ENCODE measurements at regions not wholly inside any gene's neighbourhood (a gene's known extent, or its start where the extent isn't known, plus 50 kb on each side); places are given as distances from the start of the nearest gene placed in this dataset.

DNA sequence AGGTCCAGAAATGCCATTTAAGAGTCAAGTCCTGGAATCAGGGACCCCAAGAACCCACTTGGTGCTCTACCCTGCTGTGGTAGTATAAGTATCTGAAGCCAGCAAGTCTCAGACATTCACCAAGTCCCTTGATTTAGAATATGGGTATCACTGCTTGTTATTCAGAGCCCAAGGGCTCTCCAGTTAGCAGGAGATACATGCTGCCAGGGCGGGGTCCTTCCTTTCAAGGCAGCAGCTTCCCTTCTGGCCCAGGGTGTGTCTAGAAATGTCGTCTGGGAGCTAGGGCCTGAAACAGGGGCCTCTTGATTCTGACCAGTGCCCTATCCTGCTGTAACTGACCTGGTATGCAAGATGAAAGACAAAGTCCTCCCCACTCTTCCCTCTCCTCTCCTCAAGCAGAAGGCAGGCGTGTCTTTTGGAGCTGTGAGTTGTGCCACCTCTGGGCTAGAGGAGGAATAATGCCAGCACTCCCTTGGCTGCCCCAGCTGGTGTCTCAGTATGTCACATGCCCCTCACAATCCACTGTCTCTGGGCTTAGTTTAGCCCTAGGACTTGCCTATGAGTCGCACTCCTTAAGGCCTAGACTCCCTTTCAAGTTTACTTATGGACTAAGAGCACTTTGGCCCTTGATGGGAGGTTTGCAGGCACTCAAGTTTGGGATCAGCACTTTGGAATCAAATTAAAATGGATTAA, 200.2 kb downstream of the MRPL39 start:
- H3K9me3 ChIP-seq (ENCODE audit: control insufficient read depth, insufficient read depth, low read depth, low read length) = no peaks in the 10 kb centered on the region
- no peaks in the 10 kb centered on the region for H3K36me3 ChIP-seq (ENCODE audit: control insufficient read depth in 2 of 2, insufficient read depth in 1 of 2, low read length in 2 of 2)
- no peaks in the 10 kb centered on the region for H3K4me1 ChIP-seq (ENCODE audit: control insufficient read depth, insufficient read depth, low read length)
- TF ChIP-seq ZNF549 (tag by site-specific recombination; IDR thresholded peaks at IDR 0.05) = no peak
- CTCF ChIA-PET = no interaction called here
- no peak overlapping the region for H3K27ac ChIP-seq (ENCODE audit: extremely low read depth, low read depth, low read length)
- POLR2A ChIA-PET = no interaction called here
- no peak overlapping the region for H3K4me3 ChIP-seq (ENCODE audit: low read depth, low read length)

DNA sequence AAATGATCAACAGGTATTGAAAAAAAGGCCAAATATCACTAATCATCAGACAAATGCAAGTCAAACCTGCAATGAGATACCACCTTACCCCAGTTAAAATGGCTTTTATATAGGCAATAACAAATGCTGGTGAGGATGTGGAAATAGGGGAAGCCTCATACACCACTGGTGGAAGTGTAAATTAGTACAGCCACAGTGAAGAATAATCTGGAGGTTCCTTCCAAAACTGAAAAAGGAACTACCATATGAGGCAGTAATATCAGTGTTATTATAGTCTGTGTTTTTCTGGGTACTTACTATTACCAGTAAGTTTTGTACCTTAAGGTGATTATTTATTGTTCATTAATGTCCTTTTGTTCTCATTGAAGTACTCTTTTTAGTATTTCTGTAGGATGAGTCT, 201.3 kb downstream of the MRPL39 start:
- H3K9me3 ChIP-seq (ENCODE audit: control insufficient read depth, insufficient read depth, low read depth, low read length) = no peaks in the 10 kb centered on the region

GRCh38 chr21:25402134-25402961, 204.9 kb downstream of the MRPL39 start:
- Histone ChIP-seq H3K4me1 (ENCODE audit: control insufficient read depth, insufficient read depth, low read length) (no peaks in the 10 kb centered on the region), H3K9me3 (ENCODE audit: control insufficient read depth, insufficient read depth, low read depth, low read length) (no peaks in the 10 kb centered on the region), H3K27ac (ENCODE audit: extremely low read depth, low read depth, low read length) (no peak overlapping the region), H3K36me3 (ENCODE audit: control insufficient read depth in 2 of 2, insufficient read depth in 1 of 2, low read length in 2 of 2) (no peaks in the 10 kb centered on the region), H3K4me3 (ENCODE audit: low read depth, low read length) (no peak overlapping the region)
- ChIA-PET CTCF (no interaction called here), POLR2A (no interaction called here)
- TF ChIP-seq ZNF292 (tag by site-specific recombination; IDR thresholded peaks at IDR 0.05; ENCODE audit: borderline replicate concordance, low read depth) = no peak
- no peak for TF ChIP-seq KLF9 (tag by site-specific recombination; IDR thresholded peaks at IDR 0.05; ENCODE audit: low read depth)
- no peak for TF ChIP-seq ZSCAN16 (tag by site-specific recombination; IDR thresholded peaks at IDR 0.05)
- no peak for TF ChIP-seq ZNF473 (tag by site-specific recombination; IDR thresholded peaks at IDR 0.05)
- no peak for TF ChIP-seq YY2 (tag by site-specific recombination; IDR thresholded peaks at IDR 0.05)
- no peak for TF ChIP-seq ZNF555 (tag by site-specific recombination; conservative IDR thresholded peaks at IDR 0.05)
- no peak for TF ChIP-seq SALL2 (tag by site-specific recombination; IDR thresholded peaks at IDR 0.05; ENCODE audit: borderline replicate concordance)
- no peak for TF ChIP-seq ZNF501 (tag by site-specific recombination; IDR thresholded peaks at IDR 0.05)
- TF ChIP-seq ZNF514 (tag by site-specific recombination; IDR thresholded peaks at IDR 0.05) = no peak
- TF ChIP-seq SP3 (tag by site-specific recombination; IDR thresholded peaks at IDR 0.05) = no peak
- no peak for TF ChIP-seq ZNF658 (tag by site-specific recombination; IDR thresholded peaks at IDR 0.05)
- no peak for TF ChIP-seq ZNF549 (tag by site-specific recombination; IDR thresholded peaks at IDR 0.05)
- TF ChIP-seq ZNF561 (tag by site-specific recombination; IDR thresholded peaks at IDR 0.05; ENCODE audit: borderline replicate concordance) = no peak
- no peak for TF ChIP-seq GLIS1 (tag by site-specific recombination; IDR thresholded peaks at IDR 0.05)
- TF ChIP-seq ZNF433 (tag by site-specific recombination; IDR thresholded peaks at IDR 0.05; ENCODE audit: low read depth) = no peak
- TF ChIP-seq ZNF10 (tag by site-specific recombination; IDR thresholded peaks at IDR 0.05) = no peak
- no peak for TF ChIP-seq ZNF223 (tag by site-specific recombination; IDR thresholded peaks at IDR 0.05)

More for the DNA sequence above, 201.3 kb downstream of the MRPL39 start:
- Histone ChIP-seq H3K36me3 (ENCODE audit: control insufficient read depth in 2 of 2, insufficient read depth in 1 of 2, low read length in 2 of 2) (no peaks in the 10 kb centered on the region), H3K4me1 (ENCODE audit: control insufficient read depth, insufficient read depth, low read length) (no peaks in the 10 kb centered on the region), H3K27ac (ENCODE audit: extremely low read depth, low read depth, low read length) (no peak overlapping the region), H3K4me3 (ENCODE audit: low read depth, low read length) (no peak overlapping the region)
- POLR2A ChIA-PET = no interaction called here
- CTCF ChIA-PET = no interaction called here
- TF ChIP-seq ZNF37A (tag by site-specific recombination; IDR thresholded peaks at IDR 0.05) (no peak), ZNF560 (tag by site-specific recombination; IDR thresholded peaks at IDR 0.05; ENCODE audit: borderline replicate concordance) (no peak), GFI1B (tag by site-specific recombination; IDR thresholded peaks at IDR 0.05) (no peak), ZFHX2 (tag by site-specific recombination; conservative IDR thresholded peaks at IDR 0.05) (no peak), ZNF10 (tag by site-specific recombination; IDR thresholded peaks at IDR 0.05) (no peak), ZNF837 (tag by site-specific recombination; IDR thresholded peaks at IDR 0.05) (no peak), ZNF701 (tag by site-specific recombination; IDR thresholded peaks at IDR 0.05) (no peak), EGR2 (tag by site-specific recombination; IDR thresholded peaks at IDR 0.05; ENCODE audit: low read depth) (no peak), ZNF311 (tag by site-specific recombination; IDR thresholded peaks at IDR 0.05; ENCODE audit: borderline replicate concordance) (no peak), PRDM6 (tag by site-specific recombination; IDR thresholded peaks at IDR 0.05) (no peak), SALL2 (tag by site-specific recombination; IDR thresholded peaks at IDR 0.05; ENCODE audit: borderline replicate concordance) (no peak), SETDB1 (IDR thresholded peaks at IDR 0.05; ENCODE audit: insufficient read length, low read length) (no peak)
- TF ChIP-seq, protein P1, sequence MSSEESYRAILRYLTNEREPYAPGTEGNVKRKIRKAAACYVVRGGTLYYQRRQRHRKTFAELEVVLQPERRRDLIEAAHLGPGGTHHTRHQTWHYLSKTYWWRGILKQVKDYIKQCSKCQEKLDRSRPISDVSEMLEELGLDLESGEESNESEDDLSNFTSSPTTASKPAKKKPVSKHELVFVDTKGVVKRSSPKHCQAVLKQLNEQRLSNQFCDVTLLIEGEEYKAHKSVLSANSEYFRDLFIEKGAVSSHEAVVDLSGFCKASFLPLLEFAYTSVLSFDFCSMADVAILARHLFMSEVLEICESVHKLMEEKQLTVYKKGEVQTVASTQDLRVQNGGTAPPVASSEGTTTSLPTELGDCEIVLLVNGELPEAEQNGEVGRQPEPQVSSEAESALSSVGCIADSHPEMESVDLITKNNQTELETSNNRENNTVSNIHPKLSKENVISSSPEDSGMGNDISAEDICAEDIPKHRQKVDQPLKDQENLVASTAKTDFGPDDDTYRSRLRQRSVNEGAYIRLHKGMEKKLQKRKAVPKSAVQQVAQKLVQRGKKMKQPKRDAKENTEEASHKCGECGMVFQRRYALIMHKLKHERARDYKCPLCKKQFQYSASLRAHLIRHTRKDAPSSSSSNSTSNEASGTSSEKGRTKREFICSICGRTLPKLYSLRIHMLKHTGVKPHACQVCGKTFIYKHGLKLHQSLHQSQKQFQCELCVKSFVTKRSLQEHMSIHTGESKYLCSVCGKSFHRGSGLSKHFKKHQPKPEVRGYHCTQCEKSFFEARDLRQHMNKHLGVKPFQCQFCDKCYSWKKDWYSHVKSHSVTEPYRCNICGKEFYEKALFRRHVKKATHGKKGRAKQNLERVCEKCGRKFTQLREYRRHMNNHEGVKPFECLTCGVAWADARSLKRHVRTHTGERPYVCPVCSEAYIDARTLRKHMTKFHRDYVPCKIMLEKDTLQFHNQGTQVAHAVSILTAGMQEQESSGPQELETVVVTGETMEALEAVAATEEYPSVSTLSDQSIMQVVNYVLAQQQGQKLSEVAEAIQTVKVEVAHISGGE (tag by site-specific recombination; conservative IDR thresholded peaks at IDR 0.05; ENCODE audit: low read depth) = no peak

Measured in HEK293 (cell line).